H9 (cell line): ENCODE measurements at regions not wholly inside any gene's neighbourhood (a gene's known extent, or its start where the extent isn't known, plus 50 kb on each side); places are given as distances from the start of the nearest gene placed in this dataset.

Experiments used
- DNase-seq: peaks from one replicate; pipeline ENCODE4 v3.0.0-alpha.2; 2017
- H2AFZ ChIP-seq: one replicate; pipeline ENCODE4 v1.6.1; 2013; ENCODE audit warnings: mild to moderate bottlenecking, low read length, control low read depth, moderate library complexity
- H2AK5ac ChIP-seq: 2 replicates; pipeline ENCODE4 v1.6.1; 2013; ENCODE audit warnings: low read length, control low read depth, mixed read lengths; ENCODE audit not compliant: insufficient read length
- H2BK120ac ChIP-seq: one replicate; pipeline ENCODE4 v1.6.1; 2013; ENCODE audit warnings: low read depth, mild to moderate bottlenecking, low read length, control low read depth, inconsistent platforms; ENCODE audit not compliant: poor library complexity, severe bottlenecking
- H2BK12ac ChIP-seq: 2 replicates; pipeline ENCODE4 v1.6.1; 2013; ENCODE audit warnings: low read length, control low read depth, mixed read lengths, low read depth; ENCODE audit not compliant: insufficient read length
- H2BK15ac ChIP-seq: 2 replicates; pipeline ENCODE4 v1.6.1; 2013; ENCODE audit warnings: low read depth, low read length, control low read depth
- H2BK20ac ChIP-seq: one replicate; pipeline ENCODE4 v1.6.1; 2013; ENCODE audit warnings: low read depth, mild to moderate bottlenecking, low read length, control low read depth, inconsistent platforms; ENCODE audit not compliant: poor library complexity, severe bottlenecking
- H2BK5ac ChIP-seq: 2 replicates; pipeline ENCODE4 v1.6.1; 2013; ENCODE audit warnings: low read length, control low read depth, mixed read lengths; ENCODE audit not compliant: insufficient read length
- H3K14ac ChIP-seq: 2 replicates; pipeline ENCODE4 v1.6.1; 2013; ENCODE audit warnings: low read length, control low read depth; ENCODE audit not compliant: insufficient read depth
- H3K18ac ChIP-seq: 2 replicates; pipeline ENCODE4 v1.6.1; 2013; ENCODE audit warnings: low read depth, mild to moderate bottlenecking, mixed read lengths, low read length, control low read depth; ENCODE audit not compliant: insufficient read length
- H3K23ac ChIP-seq: 2 replicates; pipeline ENCODE4 v1.6.1; 2013; ENCODE audit warnings: low read length, control low read depth, mixed read lengths, low read depth; ENCODE audit not compliant: insufficient read length
- H3K23me2 ChIP-seq: 2 replicates; pipeline ENCODE4 v1.6.1; 2013; ENCODE audit warnings: low read depth, mild to moderate bottlenecking, mixed read lengths, low read length, control low read depth; ENCODE audit not compliant: insufficient read length, poor library complexity, severe bottlenecking
- H3K27ac ChIP-seq: 2 replicates; pipeline ENCODE4 v1.5.1; 2013; ENCODE audit warnings: low read length, control low read depth, mixed read lengths, low read depth; ENCODE audit not compliant: insufficient read length
- H3K27me3 ChIP-seq: 2 replicates; pipeline ENCODE4 v1.6.1; 2013; ENCODE audit warnings: low read length, control low read depth, inconsistent platforms; ENCODE audit not compliant: insufficient read depth
- H3K4ac ChIP-seq: 2 replicates; pipeline ENCODE4 v1.6.1; 2013; ENCODE audit warnings: low read depth, mild to moderate bottlenecking, control low read depth, inconsistent platforms, low read length, moderate library complexity
- H3K4me1 ChIP-seq: 2 replicates; pipeline ENCODE4 v1.6.1; 2013; ENCODE audit warnings: low read length, control low read depth, inconsistent platforms; ENCODE audit not compliant: insufficient read depth
- H3K4me2 ChIP-seq: 2 replicates; pipeline ENCODE4 v1.6.1; 2013; ENCODE audit warnings: low read length, control low read depth, mixed read lengths; ENCODE audit not compliant: insufficient read length, insufficient read depth
- H3K56ac ChIP-seq: 2 replicates; pipeline ENCODE4 v1.6.1; 2013; ENCODE audit warnings: low read depth, mild to moderate bottlenecking, mixed read lengths, low read length, control low read depth; ENCODE audit not compliant: insufficient read length
- H3K79me1 ChIP-seq: 2 replicates; pipeline ENCODE4 v1.6.1; 2013; ENCODE audit warnings: low read depth, mild to moderate bottlenecking, moderate library complexity, low read length, control low read depth, inconsistent platforms; ENCODE audit not compliant: insufficient read depth, poor library complexity, severe bottlenecking
- H3K79me2 ChIP-seq: 2 replicates; pipeline ENCODE4 v1.6.1; 2013; ENCODE audit warnings: low read length, control low read depth, inconsistent platforms; ENCODE audit not compliant: insufficient read depth
- H3K9ac ChIP-seq: 2 replicates; pipeline ENCODE4 v1.6.1; 2013; ENCODE audit warnings: low read length, control low read depth, mixed read lengths; ENCODE audit not compliant: insufficient read length; ENCODE audit errors: extremely low read depth
- H3K9me3 ChIP-seq: one replicate; pipeline ENCODE4 v1.6.1; 2013; ENCODE audit warnings: low read depth, low read length, inconsistent platforms; ENCODE audit not compliant: control insufficient read depth
- H3T11ph ChIP-seq: one replicate; pipeline ENCODE4 v1.6.1; 2013; ENCODE audit warnings: mild to moderate bottlenecking, low read length, control low read depth, inconsistent platforms
- H4K20me1 ChIP-seq: one replicate; pipeline ENCODE4 v1.6.1; 2013; ENCODE audit not compliant: control insufficient read depth, insufficient read length, insufficient read depth
- H4K5ac ChIP-seq: 2 replicates; pipeline ENCODE4 v1.6.1; 2013; ENCODE audit warnings: low read depth, mild to moderate bottlenecking, mixed read lengths, low read length, control low read depth; ENCODE audit not compliant: insufficient read length
- H4K8ac ChIP-seq: replicated peaks from 2 replicates; pipeline ENCODE4 v1.6.1; 2013; ENCODE audit warnings: low read length, control low read depth, mixed read lengths, low read depth; ENCODE audit not compliant: insufficient read length
- H4K91ac ChIP-seq: 2 replicates; pipeline ENCODE4 v1.6.1; 2013; ENCODE audit warnings: low read depth, mild to moderate bottlenecking, moderate library complexity, mixed read lengths, low read length, control low read depth; ENCODE audit not compliant: insufficient read length
- H3K27ac Mint-ChIP-seq, 3 experiments: 2 replicates in 2 of 3; 3 replicates in 1 of 3; pipeline ENCODE4 v1.8.0; 2020 to 2021; ENCODE audit warnings: mixed read lengths in 3 of 3, mild to moderate bottlenecking in 1 of 3, moderate library complexity in 1 of 3
- H3K27me3 Mint-ChIP-seq: 2 replicates; pipeline ENCODE4 v1.8.0; 2021; ENCODE audit warnings: low read depth, mild to moderate bottlenecking, moderate library complexity, mixed read lengths
- H3K36me3 Mint-ChIP-seq, 3 experiments: 2 replicates in 2 of 3; 3 replicates in 1 of 3; pipeline ENCODE4 v1.8.0; 2020 to 2021; ENCODE audit warnings: low read depth in 3 of 3, mixed read lengths in 3 of 3; ENCODE audit not compliant: insufficient read depth in 1 of 3
- H3K4me1 Mint-ChIP-seq, 2 experiments: 2 replicates each; pipeline ENCODE4 v1.8.0; 2020; ENCODE audit warnings: mixed read lengths in 2 of 2
- H3K4me3 Mint-ChIP-seq, 2 experiments: 2 replicates in 1 of 2; 3 replicates in 1 of 2; pipeline ENCODE4 v1.8.0; 2020 to 2021; ENCODE audit warnings: mild to moderate bottlenecking in 2 of 2, mixed read lengths in 2 of 2, moderate library complexity in 1 of 2
- H3K9me3 Mint-ChIP-seq, 2 experiments: 2 replicates in 1 of 2; 3 replicates in 1 of 2; pipeline ENCODE4 v1.8.0; 2020; ENCODE audit warnings: mild to moderate bottlenecking in 2 of 2, mixed read lengths in 2 of 2, moderate library complexity in 1 of 2
- CTCF ChIP-seq: fragments of 200-600 bp; sonication (generic); conservative IDR thresholded peaks from 3 replicates; pipeline ENCODE4 v1.8.0; 2021; ENCODE audit warnings: antibody characterized with exemption, mild to moderate bottlenecking
- WGBS: extraction: QIAGEN DNeasy Blood & Tissue Kit; methylation state at CpG from one replicate; pipeline ENCODE4 v1.1.7; 2013; ENCODE audit warnings: missing lambda C conversion rate, low lambda C conversion rate, mixed read lengths; ENCODE audit not compliant: insufficient read length; ENCODE audit errors: extremely low coverage; 5-methylcytosine and 5-hydroxymethylcytosine counted together

GRCh38 chr16:73883841-73884240, 412.8 kb upstream of the PSMD7 start:
- no peak for DNase-seq
- H2BK12ac ChIP-seq = no peak overlapping the region
- no peaks in the 10 kb centered on the region for H3K27me3 ChIP-seq
- H3K4ac ChIP-seq = no peak overlapping the region
- H3K4me1 Mint-ChIP-seq = peaks cover 13 to 30% of the 10 kb centered on the region in 2 experiments
- H2AFZ ChIP-seq = no peak overlapping the region
- no peaks in the 10 kb centered on the region for H3K9me3 Mint-ChIP-seq
- H3K27me3 Mint-ChIP-seq = no peaks in the 10 kb centered on the region
- H2BK5ac ChIP-seq = no peak overlapping the region
- no peak overlapping the region for H2BK15ac ChIP-seq
- no peaks in the 10 kb centered on the region for H4K20me1 ChIP-seq
- H3K23me2 ChIP-seq = no peaks in the 10 kb centered on the region
- no peak overlapping the region for H3K56ac ChIP-seq
- no peak overlapping the region for H3K4me2 ChIP-seq
- no CpG with 5 or more reads among the region's 3 CpGs for WGBS
- H3K4me1 ChIP-seq = peaks cover 2% of the 10 kb centered on the region; the same call in 1 of the 2 replicates
- H3K23ac ChIP-seq = no peak overlapping the region
- H2BK120ac ChIP-seq = no peak overlapping the region
- no peaks in the 10 kb centered on the region for H3K36me3 Mint-ChIP-seq
- no peak overlapping the region for H3K18ac ChIP-seq
- H3K27ac ChIP-seq = no peak overlapping the region
- H3K27ac Mint-ChIP-seq = no peak overlapping the region
- H4K91ac ChIP-seq = no peak overlapping the region
- TF ChIP-seq CTCF = no peak
- H3K9ac ChIP-seq = no peak overlapping the region
- H2AK5ac ChIP-seq = no peak overlapping the region
- H3K79me2 ChIP-seq = no peaks in the 10 kb centered on the region
- no peak overlapping the region for H4K5ac ChIP-seq
- no peaks in the 10 kb centered on the region for H3K79me1 ChIP-seq
- H2BK20ac ChIP-seq = no peak overlapping the region
- no peaks in the 10 kb centered on the region for H3K9me3 ChIP-seq
- H4K8ac ChIP-seq = no peak overlapping the region
- H3K14ac ChIP-seq = no peak overlapping the region
- no peak overlapping the region for H3T11ph ChIP-seq
- no peak overlapping the region for H3K4me3 Mint-ChIP-seq
